Trophoblast cell (in vitro differentiated cells and primary cell): ENCODE measurements at regions not wholly inside any gene's neighbourhood (a gene's known extent, or its start where the extent isn't known, plus 50 kb on each side); places are given as distances from the start of the nearest gene placed in this dataset.

Experiments used
- DNase-seq, 2 donors: peaks; one replicate each; pipeline ENCODE4 v3.0.0-alpha.2; 2016
- H2AFZ ChIP-seq: 2 replicates; pipeline ENCODE4 v1.6.1; 2013; ENCODE audit warnings: low read length, moderate library complexity, mild to moderate bottlenecking; ENCODE audit not compliant: insufficient read depth, poor library complexity
- H2AK5ac ChIP-seq: 2 replicates; pipeline ENCODE4 v1.6.1; 2013; ENCODE audit warnings: mild to moderate bottlenecking, low read length
- H2BK120ac ChIP-seq: 2 replicates; pipeline ENCODE4 v1.6.1; 2013; ENCODE audit warnings: low read length, mild to moderate bottlenecking, moderate library complexity; ENCODE audit not compliant: insufficient read depth, poor library complexity
- H2BK12ac ChIP-seq: 2 replicates; pipeline ENCODE4 v1.6.1; 2013; ENCODE audit warnings: mild to moderate bottlenecking, low read length, moderate library complexity
- H2BK5ac ChIP-seq: 2 replicates; pipeline ENCODE4 v1.6.1; 2013; ENCODE audit warnings: low read length, low read depth, moderate library complexity, mild to moderate bottlenecking; ENCODE audit not compliant: poor library complexity
- H3K14ac ChIP-seq: 2 replicates; pipeline ENCODE4 v1.6.1; 2013; ENCODE audit warnings: mild to moderate bottlenecking, low read length
- H3K18ac ChIP-seq: 2 replicates; pipeline ENCODE4 v1.6.1; 2013; ENCODE audit warnings: mild to moderate bottlenecking, low read length
- H3K23ac ChIP-seq: 2 replicates; pipeline ENCODE4 v1.6.1; 2013; ENCODE audit warnings: low read length
- H3K27ac ChIP-seq: 2 replicates; pipeline ENCODE4 v1.5.1; 2013; ENCODE audit warnings: low read depth, mild to moderate bottlenecking, inconsistent platforms, low read length, moderate library complexity
- H3K27me3 ChIP-seq: 2 replicates; pipeline ENCODE4 v1.6.1; 2013; ENCODE audit warnings: inconsistent platforms, mild to moderate bottlenecking, low read length, moderate library complexity; ENCODE audit not compliant: insufficient read depth
- H3K36me3 ChIP-seq, 2 experiments: 1 replicate in 1 of 2; 2 replicates in 1 of 2; pipeline ENCODE4 v1.6.1; 2013; ENCODE audit warnings: low read length in 2 of 2, mild to moderate bottlenecking in 2 of 2, moderate library complexity in 1 of 2; ENCODE audit not compliant: insufficient read depth in 2 of 2, control insufficient read depth in 1 of 2
- H3K4ac ChIP-seq: 2 replicates; pipeline ENCODE4 v1.6.1; 2013; ENCODE audit warnings: low read depth, mild to moderate bottlenecking, low read length, moderate library complexity
- H3K4me1 ChIP-seq, 2 experiments: 1 replicate in 1 of 2; 2 replicates in 1 of 2; pipeline ENCODE4 v1.6.1; 2013; ENCODE audit warnings: low read length in 2 of 2, mild to moderate bottlenecking in 2 of 2, moderate library complexity in 1 of 2; ENCODE audit not compliant: insufficient read depth in 2 of 2, control insufficient read depth in 1 of 2
- H3K4me2 ChIP-seq: 2 replicates; pipeline ENCODE4 v1.6.1; 2013; ENCODE audit warnings: inconsistent platforms, mild to moderate bottlenecking, low read length, moderate library complexity
- H3K4me3 ChIP-seq: 2 replicates; pipeline ENCODE4 v1.5.1; 2013; ENCODE audit warnings: mild to moderate bottlenecking, low read depth, low read length, inconsistent platforms
- H3K79me1 ChIP-seq: one replicate; pipeline ENCODE4 v1.6.1; 2013; ENCODE audit warnings: low read length
- H3K79me2 ChIP-seq: 2 replicates; pipeline ENCODE4 v1.6.1; 2013; ENCODE audit warnings: low read length, mild to moderate bottlenecking; ENCODE audit not compliant: control insufficient read depth, insufficient read depth, poor library complexity
- H3K9ac ChIP-seq: 2 replicates; pipeline ENCODE4 v1.6.1; 2013; ENCODE audit warnings: mild to moderate bottlenecking, low read length
- H3K9me3 ChIP-seq: 2 replicates; pipeline ENCODE4 v1.6.1; 2013; ENCODE audit warnings: low read depth, mild to moderate bottlenecking, control low read depth, inconsistent platforms, low read length; ENCODE audit not compliant: insufficient read depth
- H4K12ac ChIP-seq: 2 replicates; pipeline ENCODE4 v1.6.1; 2013; ENCODE audit warnings: low read depth, mild to moderate bottlenecking, low read length, moderate library complexity
- H4K8ac ChIP-seq: 2 replicates; pipeline ENCODE4 v1.6.1; 2013; ENCODE audit warnings: low read depth, mild to moderate bottlenecking, low read length, moderate library complexity
- H4K91ac ChIP-seq: one replicate; pipeline ENCODE4 v1.6.1; 2013; ENCODE audit warnings: low read depth, mild to moderate bottlenecking, low read length, moderate library complexity
- WGBS: extraction: QIAGEN DNeasy Blood & Tissue Kit; methylation state at CpG from one replicate; pipeline ENCODE4 v1.1.7; 2013; ENCODE audit warnings: missing lambda C conversion rate; ENCODE audit not compliant: insufficient read length, insufficient coverage; ENCODE audit errors: extremely low coverage; 5-methylcytosine and 5-hydroxymethylcytosine counted together

DNA sequence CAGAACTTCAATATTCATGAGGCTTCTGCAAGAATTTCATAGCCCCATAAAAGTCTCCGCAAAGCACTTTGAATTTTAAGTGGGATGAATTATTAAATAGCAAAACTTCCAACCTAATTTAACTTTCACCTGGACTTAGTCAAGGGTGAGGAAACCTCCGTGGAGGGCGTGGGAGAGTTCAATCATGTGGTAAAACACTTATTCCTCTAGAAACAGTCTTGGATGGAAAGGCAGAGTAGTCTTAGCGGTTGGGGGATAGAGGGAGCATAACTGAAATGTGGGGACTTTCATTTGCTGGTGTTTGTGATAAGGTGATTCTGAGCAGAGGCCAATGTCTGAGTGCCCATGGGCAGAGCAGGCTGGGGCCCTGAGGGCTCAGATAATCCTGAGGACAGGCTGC is 241.9 kb downstream of the IRX1 start:
- no peaks in the 10 kb centered on the region for H3K79me2 ChIP-seq
- H2BK5ac ChIP-seq: no peak overlapping the region
- no peak overlapping the region for H2AK5ac ChIP-seq
- H2BK120ac ChIP-seq: no peak overlapping the region
- H2BK12ac ChIP-seq: no peak overlapping the region
- H3K36me3 ChIP-seq: no peaks in the 10 kb centered on the region
- no peak overlapping the region for H3K18ac ChIP-seq
- no peak overlapping the region for H3K14ac ChIP-seq
- no peaks in the 10 kb centered on the region for H3K27me3 ChIP-seq
- no peak overlapping the region for H2AFZ ChIP-seq
- no CpG with 5 or more reads among the region's 4 CpGs for WGBS
- no peak overlapping the region for H3K27ac ChIP-seq
- no peaks in the 10 kb centered on the region for H3K9me3 ChIP-seq
- H3K4me1 ChIP-seq: no peaks in the 10 kb centered on the region
- no peak overlapping the region for H3K4me2 ChIP-seq
- no peaks in the 10 kb centered on the region for H3K79me1 ChIP-seq
- no peak for DNase-seq
- no peak overlapping the region for H4K91ac ChIP-seq
- no peak overlapping the region for H4K12ac ChIP-seq
- no peak overlapping the region for H3K4me3 ChIP-seq
- no peak overlapping the region for H4K8ac ChIP-seq
- no peak overlapping the region for H3K9ac ChIP-seq
- H3K4ac ChIP-seq: no peak overlapping the region
- no peak overlapping the region for H3K23ac ChIP-seq

DNA sequence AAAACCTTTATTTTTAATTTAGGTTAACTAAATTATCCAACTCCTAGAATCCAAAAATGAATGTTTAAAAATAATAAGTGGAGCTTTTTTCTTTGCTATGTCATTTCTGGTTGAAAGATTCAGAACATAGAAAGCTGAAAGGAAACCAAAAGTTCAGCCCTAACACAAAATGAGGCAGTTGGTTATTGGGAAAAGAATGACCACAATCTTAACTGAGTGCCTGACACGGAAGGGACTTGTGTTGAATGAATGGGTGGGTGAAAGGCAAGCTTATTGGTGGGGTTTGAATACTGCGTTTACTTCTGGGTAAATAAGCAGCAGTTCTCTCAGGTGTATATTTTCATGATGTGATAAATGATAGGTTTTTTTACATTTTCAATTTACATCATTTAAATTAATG is 243.5 kb downstream of the IRX1 start:
- Histone ChIP-seq H2AFZ (no peak overlapping the region), H3K79me2 (no peaks in the 10 kb centered on the region), H2BK12ac (no peak overlapping the region), H3K36me3 (no peaks in the 10 kb centered on the region), H3K4ac (no peak overlapping the region), H3K79me1 (no peaks in the 10 kb centered on the region), H3K23ac (no peak overlapping the region), H2BK120ac (no peak overlapping the region), H4K12ac (no peak overlapping the region), H3K9me3 (no peaks in the 10 kb centered on the region), H2AK5ac (no peak overlapping the region), H2BK5ac (no peak overlapping the region), H3K4me2 (no peak overlapping the region), H3K27ac (no peak overlapping the region), H4K91ac (no peak overlapping the region), H3K9ac (no peak overlapping the region), H3K27me3 (no peaks in the 10 kb centered on the region), H3K18ac (no peak overlapping the region), H3K4me1 (no peaks in the 10 kb centered on the region), H4K8ac (no peak overlapping the region), H3K14ac (no peak overlapping the region), H3K4me3 (no peak overlapping the region)
- no peak for DNase-seq
- no CpG with 5 or more reads among the region's 2 CpGs for WGBS

DNA sequence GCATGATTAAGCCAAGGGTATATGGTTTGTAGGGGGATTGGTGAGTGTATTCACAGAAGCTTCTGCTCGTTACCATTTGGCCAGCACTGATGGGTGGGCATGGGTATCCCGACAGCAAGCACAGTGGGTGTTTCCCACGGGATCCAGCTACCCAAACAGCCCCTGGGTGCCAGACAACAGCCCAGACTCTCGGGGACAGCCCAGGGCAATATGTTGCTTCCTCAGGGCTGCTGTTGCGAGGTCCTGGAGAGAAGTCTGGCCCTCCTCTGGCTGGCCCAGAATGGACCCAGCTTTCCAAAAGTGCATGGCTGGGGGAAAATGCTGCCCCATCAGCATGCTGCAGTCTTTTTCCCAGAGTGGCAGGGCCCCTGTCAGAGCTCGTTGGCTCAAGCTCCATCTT is 247.0 kb downstream of the IRX1 start:
- Histone ChIP-seq H3K23ac (no peak overlapping the region), H2BK12ac (no peak overlapping the region), H3K4ac (no peak overlapping the region), H3K9ac (no peak overlapping the region), H3K79me2 (no peaks in the 10 kb centered on the region), H3K36me3 (no peaks in the 10 kb centered on the region), H2BK5ac (no peak overlapping the region), H3K4me1 (no peaks in the 10 kb centered on the region), H3K27me3 (no peaks in the 10 kb centered on the region), H3K18ac (no peak overlapping the region), H3K27ac (no peak overlapping the region), H3K4me3 (no peak overlapping the region), H4K8ac (no peak overlapping the region), H3K79me1 (no peaks in the 10 kb centered on the region), H4K12ac (no peak overlapping the region), H2BK120ac (no peak overlapping the region), H4K91ac (no peak overlapping the region), H2AK5ac (no peak overlapping the region), H3K4me2 (no peak overlapping the region), H2AFZ (no peak overlapping the region), H3K14ac (no peak overlapping the region), H3K9me3 (no peaks in the 10 kb centered on the region)
- DNase-seq: no peak
- no CpG with 5 or more reads among the region's 6 CpGs for WGBS

DNA sequence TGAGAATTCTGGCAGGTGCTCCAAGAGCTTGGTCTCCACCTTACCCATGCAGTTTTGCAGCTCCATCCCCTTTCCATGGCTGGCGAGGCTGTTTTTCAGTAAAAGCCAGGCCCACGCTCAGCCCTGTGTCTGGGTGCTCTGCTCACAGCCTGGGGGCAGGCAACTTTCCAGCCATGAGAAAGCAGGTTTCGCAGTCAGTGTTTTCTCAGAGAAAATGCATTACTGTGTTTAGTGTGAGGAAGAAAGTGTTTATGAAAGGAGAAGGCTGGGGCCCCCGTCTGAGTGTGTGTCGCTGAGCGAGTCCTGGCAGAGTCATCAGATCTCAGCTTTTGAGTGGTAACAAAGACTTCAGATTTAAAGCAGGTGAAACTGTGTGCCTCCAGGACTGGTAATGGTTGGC is 248.1 kb downstream of the IRX1 start:
- no peaks in the 10 kb centered on the region for H3K27me3 ChIP-seq
- H2BK120ac ChIP-seq: no peak overlapping the region
- no peak overlapping the region for H3K9ac ChIP-seq
- WGBS: no CpG with 5 or more reads among the region's 6 CpGs
- no peaks in the 10 kb centered on the region for H3K79me1 ChIP-seq
- H3K4ac ChIP-seq: no peak overlapping the region
- no peaks in the 10 kb centered on the region for H3K9me3 ChIP-seq
- H3K23ac ChIP-seq: no peak overlapping the region
- no peak overlapping the region for H4K12ac ChIP-seq
- H4K91ac ChIP-seq: no peak overlapping the region
- DNase-seq: no peak
- H4K8ac ChIP-seq: no peak overlapping the region
- no peaks in the 10 kb centered on the region for H3K79me2 ChIP-seq
- H3K4me2 ChIP-seq: no peak overlapping the region
- H2BK5ac ChIP-seq: no peak overlapping the region
- no peak overlapping the region for H3K27ac ChIP-seq
- no peak overlapping the region for H2AK5ac ChIP-seq
- no peaks in the 10 kb centered on the region for H3K4me1 ChIP-seq
- H2BK12ac ChIP-seq: no peak overlapping the region
- H3K36me3 ChIP-seq: no peaks in the 10 kb centered on the region
- H3K14ac ChIP-seq: no peak overlapping the region
- no peak overlapping the region for H3K4me3 ChIP-seq
- H2AFZ ChIP-seq: no peak overlapping the region
- H3K18ac ChIP-seq: no peak overlapping the region
